SK-MEL-5 (cell line): ENCODE measurements at regions not wholly inside any gene's neighbourhood (a gene's known extent, or its start where the extent isn't known, plus 50 kb on each side); places are given as distances from the start of the nearest gene placed in this dataset.
"Not testable (repeated sequence)": the region's sequence is repeated elsewhere in the genome, so short reads cannot be mapped to it uniquely, and the experiment has no call there.

Source experiments
- DNase-seq: peaks from one replicate; pipeline ENCODE4 v3.0.0-alpha.2; 2016; ENCODE audit warnings: low read depth, low spot score
- in situ Hi-C: cut with HindIII; loops from 2 replicates; pipeline ENCODE4 v1.10.0; 2016; ENCODE audit warnings: low sequenced_read_pairs, high pct_unique_total_duplicates, low pct_unique_long_range_greater_than_20kb

DNA sequence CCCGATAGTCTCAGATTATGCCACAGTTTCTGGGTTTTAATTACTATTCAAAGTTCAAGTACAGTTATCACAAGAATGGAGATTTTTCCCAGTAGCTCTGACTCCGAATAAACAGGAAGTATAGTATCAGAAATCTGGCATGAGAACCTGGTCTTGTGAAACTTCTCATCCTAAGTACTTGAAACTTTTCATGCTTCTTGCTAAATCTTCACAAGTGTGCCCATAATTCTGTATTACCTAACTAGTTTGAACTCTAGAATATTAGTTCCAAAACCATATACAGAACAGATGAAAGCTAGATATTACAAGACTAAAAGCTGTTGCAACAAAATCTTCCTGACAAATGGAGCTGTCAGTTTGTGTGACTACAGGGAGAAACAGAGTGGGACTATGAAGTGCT, 70.5 kb upstream of the CSNK1A1L start:
- DNase-seq: no peak
- in situ Hi-C loops: no loop called here

GRCh38 chr13:37173214-37173613, 67.8 kb upstream of the CSNK1A1L start:
- no peak for DNase-seq
- in situ Hi-C loops: no loop called here

GRCh38 chr13:37172226-37172625, 66.8 kb upstream of the CSNK1A1L start:
- DNase-seq, in situ Hi-C loops: not testable (repeated sequence)

GRCh38 chr13:37168926-37169325, 63.5 kb upstream of the CSNK1A1L start:
- DNase-seq: no peak
- in situ Hi-C loops: no loop called here

DNA sequence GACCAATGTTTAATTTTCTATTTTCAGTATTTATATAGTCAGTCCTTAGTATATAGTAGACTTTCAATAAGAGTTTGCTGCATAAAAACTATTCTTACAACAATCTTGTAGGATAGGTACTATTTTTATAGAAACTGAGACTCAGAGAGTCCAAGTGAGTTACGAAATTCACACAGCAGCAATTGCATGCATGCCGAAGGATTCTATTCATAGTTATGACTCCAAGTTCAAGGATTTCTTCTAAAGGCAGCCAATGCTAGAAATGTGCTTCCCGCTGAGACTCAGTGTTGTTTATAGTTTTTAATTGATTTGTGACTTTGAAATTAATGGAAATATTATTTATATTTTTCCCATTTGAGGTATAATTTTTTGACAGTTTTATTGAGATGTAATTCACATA, 62.7 kb upstream of the CSNK1A1L start:
- DNase-seq: no peak
- in situ Hi-C loops: no loop called here

DNA sequence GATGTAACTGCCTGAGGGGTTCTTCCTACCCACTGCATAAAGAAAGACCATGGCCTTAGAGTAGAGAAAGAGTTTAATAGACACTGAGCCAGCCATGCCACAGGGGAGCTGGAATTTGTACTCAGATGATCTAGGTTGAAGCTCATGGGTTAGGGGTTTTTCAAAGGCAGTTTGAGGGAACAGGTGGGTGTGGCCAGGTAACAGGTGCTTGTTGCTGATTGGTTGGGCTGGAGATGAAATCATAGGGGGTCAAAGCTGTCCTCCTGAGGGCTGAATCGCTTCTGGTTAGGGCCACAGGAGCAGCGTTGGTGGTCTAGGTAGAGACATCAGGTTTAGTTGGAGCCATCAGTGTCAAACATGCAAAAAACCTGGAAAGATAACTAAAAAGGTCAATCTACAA, 59.2 kb upstream of the CSNK1A1L start:
- in situ Hi-C loops: no loop called here
- no peak for DNase-seq

- DNase-seq: no peak
- in situ Hi-C loops: no loop called here
Measured at GRCh38 chr13:37163641-37164265, 58.3 kb upstream of the CSNK1A1L start.

GRCh38 chr13:37158481-37158880, 53.0 kb upstream of the CSNK1A1L start:
- no peak for DNase-seq
- in situ Hi-C loops: no loop called here

DNA sequence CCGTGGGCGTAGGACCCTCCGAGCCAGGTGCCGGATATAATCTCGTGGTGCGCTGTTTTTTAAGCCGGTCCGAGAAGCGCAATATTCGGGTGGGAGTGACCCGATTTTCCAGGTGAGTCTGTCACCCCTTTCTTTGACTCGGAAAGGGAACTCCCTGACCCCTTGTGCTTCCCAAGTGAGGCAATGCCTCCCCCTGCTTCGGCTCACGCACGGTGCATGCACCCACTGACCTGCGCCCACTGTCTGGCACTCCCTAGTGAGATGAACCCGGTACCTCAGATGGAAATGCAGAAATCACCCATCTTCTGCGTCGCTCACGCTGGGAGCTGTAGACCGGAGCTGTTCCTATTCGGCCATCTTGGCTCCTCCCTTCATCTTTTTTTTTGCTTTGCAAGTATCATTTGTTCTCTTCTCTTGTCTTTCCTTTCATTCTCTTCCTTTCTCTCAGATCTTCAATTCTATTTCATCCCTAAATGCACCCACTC, 50.2 kb upstream of the CSNK1A1L start:
- DNase-seq, in situ Hi-C loops: not testable (repeated sequence)
